Vagina (tissue), 2 donors: ENCODE measurements at regions not wholly inside any gene's neighbourhood (a gene's known extent, or its start where the extent isn't known, plus 50 kb on each side); places are given as distances from the start of the nearest gene placed in this dataset.

Experiments
- DNase-seq, 2 donors: peaks; one replicate each; pipeline ENCODE4 v3.0.0-alpha.2; 2017; ENCODE audit errors: extremely low spot score in 2 of 2
- H3K27ac ChIP-seq: fragments of 200-600 bp; sonication (generic); one replicate; pipeline ENCODE4 v1.5.1; 2019
- H3K27me3 ChIP-seq: fragments of 200-600 bp; sonication (generic); one replicate; pipeline ENCODE4 v1.5.1; 2019
- H3K36me3 ChIP-seq, 2 donors: fragments of 200-600 bp; sonication (generic); one replicate each; pipeline ENCODE4 v1.5.1; 2017 to 2019
- H3K4me1 ChIP-seq: fragments of 200-600 bp; sonication (generic); one replicate; pipeline ENCODE4 v1.5.1; 2019
- H3K4me3 ChIP-seq, 2 donors: fragments of 200-600 bp; sonication (generic); 1 replicate in 1 of 2; 2 replicates in 1 of 2; pipeline ENCODE4 v1.5.1; 2016 to 2019
- H3K9me3 ChIP-seq: fragments of 200-600 bp; sonication (generic); one replicate; pipeline ENCODE4 v1.5.1; 2019
- CTCF ChIP-seq, 3 experiments: fragments of 450-650 bp in 2 of 3; fragments of 200-600 bp in 1 of 3; sonication (generic) in 1 of 3; IDR thresholded peaks; one replicate each; pipeline ENCODE4 v1.5.1; 2017 to 2019; ENCODE audit warnings: antibody characterized with exemption in 3 of 3, mild to moderate bottlenecking in 2 of 3, moderate library complexity in 2 of 3
- POLR2A ChIP-seq, 2 donors: fragments of 450-650 bp; IDR thresholded peaks; one replicate each; pipeline ENCODE4 v1.6.1; 2017; ENCODE audit warnings: antibody characterized with exemption in 2 of 2, mild to moderate bottlenecking in 2 of 2, moderate library complexity in 2 of 2
- POLR2AphosphoS5 ChIP-seq, 2 donors: sonication (generic); formaldehyde crosslinking; IDR thresholded peaks; one replicate each; pipeline ENCODE4 v1.9.0; 2017; ENCODE audit warnings: antibody characterized with exemption in 2 of 2, mild to moderate bottlenecking in 2 of 2, low read depth in 1 of 2; ENCODE audit not compliant: insufficient read depth in 1 of 2
- intact Hi-C: fragments of 100-400 bp; cut with DNase I; formaldehyde crosslinking; loops from one replicate; pipeline ENCODE4 v1.15.1; 2023

- no peak overlapping the region for H3K27ac ChIP-seq
- intact Hi-C loops = no loop called here
- no peak for TF ChIP-seq CTCF (IDR thresholded peaks at IDR 0.05)
- no peak for TF ChIP-seq POLR2AphosphoS5 (IDR thresholded peaks at IDR 0.05; ENCODE audit: insufficient read depth in 1 of 2, low read depth in 1 of 2)
- no peak for TF ChIP-seq POLR2A (IDR thresholded peaks at IDR 0.05)
- no peaks in the 10 kb centered on the region for H3K27me3 ChIP-seq
- no peaks in the 10 kb centered on the region for H3K9me3 ChIP-seq
- H3K36me3 ChIP-seq = no peaks in the 10 kb centered on the region
- no peaks in the 10 kb centered on the region for H3K4me1 ChIP-seq
- H3K4me3 ChIP-seq = no peak overlapping the region
- DNase-seq = no peak
Observed at GRCh38 chr3:83601704-83602103, 1357.1 kb upstream of the CADM2 start.

- Histone ChIP-seq H3K4me1 (no peaks in the 10 kb centered on the region), H3K27ac (no peak overlapping the region), H3K9me3 (no peaks in the 10 kb centered on the region), H3K4me3 (no peak overlapping the region), H3K27me3 (no peaks in the 10 kb centered on the region), H3K36me3 (no peaks in the 10 kb centered on the region)
- TF ChIP-seq CTCF (IDR thresholded peaks at IDR 0.05) = no peak
- no peak for DNase-seq
- intact Hi-C loops = no loop called here
Observed at GRCh38 chr3:83622526-83622925, 1336.3 kb upstream of the CADM2 start.

- TF ChIP-seq CTCF (IDR thresholded peaks at IDR 0.05) (no peak), POLR2A (IDR thresholded peaks at IDR 0.05) (no peak), POLR2AphosphoS5 (IDR thresholded peaks at IDR 0.05; ENCODE audit: insufficient read depth in 1 of 2, low read depth in 1 of 2) (no peak)
- Histone ChIP-seq H3K4me1 (no peaks in the 10 kb centered on the region), H3K36me3 (no peaks in the 10 kb centered on the region), H3K27me3 (no peaks in the 10 kb centered on the region), H3K9me3 (no peaks in the 10 kb centered on the region), H3K4me3 (no peak overlapping the region), H3K27ac (no peak overlapping the region)
- no peak for DNase-seq
- intact Hi-C loops = no loop called here
Observed at GRCh38 chr3:83625261-83625660, 1333.5 kb upstream of the CADM2 start.

GRCh38 chr3:83628471-83628870 is 1330.3 kb upstream of the CADM2 start:
- Histone ChIP-seq H3K27me3 (no peaks in the 10 kb centered on the region), H3K36me3 (no peaks in the 10 kb centered on the region), H3K9me3 (no peaks in the 10 kb centered on the region), H3K4me3 (no peak overlapping the region), H3K4me1 (no peaks in the 10 kb centered on the region), H3K27ac (no peak overlapping the region)
- intact Hi-C loops = no loop called here
- no peak for TF ChIP-seq POLR2A (IDR thresholded peaks at IDR 0.05)
- TF ChIP-seq CTCF (IDR thresholded peaks at IDR 0.05) = no peak
- TF ChIP-seq POLR2AphosphoS5 (IDR thresholded peaks at IDR 0.05; ENCODE audit: insufficient read depth in 1 of 2, low read depth in 1 of 2) = no peak
- no peak for DNase-seq

GRCh38 chr3:83632526-83632925 is 1326.3 kb upstream of the CADM2 start:
- Histone ChIP-seq H3K27me3 (no peaks in the 10 kb centered on the region), H3K36me3 (no peaks in the 10 kb centered on the region), H3K4me3 (no peak overlapping the region), H3K4me1 (no peaks in the 10 kb centered on the region), H3K9me3 (no peaks in the 10 kb centered on the region), H3K27ac (no peak overlapping the region)
- TF ChIP-seq POLR2A (IDR thresholded peaks at IDR 0.05) = no peak
- no peak for TF ChIP-seq CTCF (IDR thresholded peaks at IDR 0.05)
- no peak for TF ChIP-seq POLR2AphosphoS5 (IDR thresholded peaks at IDR 0.05; ENCODE audit: insufficient read depth in 1 of 2, low read depth in 1 of 2)
- DNase-seq = no peak
- intact Hi-C loops = no loop called here
